HG03175 (cell line): ENCODE measurements at regions not wholly inside any gene's neighbourhood (a gene's known extent, or its start where the extent isn't known, plus 50 kb on each side); places are given as distances from the start of the nearest gene placed in this dataset.

ENCODE experiments used
- ATAC-seq: cut with Tn5 transposase; IDR thresholded peaks from one replicate; pipeline ENCODE4 v1.9.1; 2021; ENCODE audit warnings: mild to moderate bottlenecking, moderate library complexity; ENCODE audit not compliant: unreplicated experiment

DNA sequence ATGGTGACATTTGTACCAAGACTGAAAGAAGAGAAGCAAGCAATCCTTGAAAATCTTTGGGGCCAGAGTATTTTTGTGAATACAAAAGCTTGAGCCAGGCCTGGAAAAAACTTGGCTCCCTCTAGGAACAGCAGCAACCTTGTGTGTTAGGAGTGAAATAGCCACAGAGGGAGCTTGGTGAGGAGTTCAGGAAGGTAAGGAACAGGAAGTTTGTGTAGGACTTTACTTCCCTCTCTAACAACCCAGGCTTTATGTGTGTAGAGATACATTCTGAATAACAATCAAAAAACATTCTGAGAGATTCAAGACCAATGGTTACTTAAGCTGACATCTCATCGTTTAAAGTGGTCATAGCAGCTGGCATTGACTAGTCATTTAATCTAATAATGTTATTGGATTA lies 668.5 kb downstream of the PCDH18 start:
- no peak for ATAC-seq

DNA sequence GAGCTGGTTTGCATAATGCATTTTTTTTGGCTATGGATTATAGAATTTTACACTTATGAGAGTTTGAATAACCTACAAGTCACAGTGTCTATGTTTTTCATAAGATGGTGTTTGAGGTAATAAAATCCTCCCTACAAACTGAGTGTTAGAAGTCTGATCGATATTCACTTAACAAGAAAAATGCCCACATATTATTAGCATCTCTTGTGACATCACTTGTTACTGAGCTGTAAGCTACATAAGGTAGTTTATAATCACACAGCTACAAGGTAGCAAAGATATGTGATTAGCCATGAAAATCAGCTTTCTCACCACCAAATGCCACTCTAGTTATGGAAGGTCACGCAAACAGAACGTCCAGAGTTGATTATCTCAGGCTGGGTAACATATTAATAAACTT lies 669.6 kb downstream of the PCDH18 start:
- no peak for ATAC-seq

DNA sequence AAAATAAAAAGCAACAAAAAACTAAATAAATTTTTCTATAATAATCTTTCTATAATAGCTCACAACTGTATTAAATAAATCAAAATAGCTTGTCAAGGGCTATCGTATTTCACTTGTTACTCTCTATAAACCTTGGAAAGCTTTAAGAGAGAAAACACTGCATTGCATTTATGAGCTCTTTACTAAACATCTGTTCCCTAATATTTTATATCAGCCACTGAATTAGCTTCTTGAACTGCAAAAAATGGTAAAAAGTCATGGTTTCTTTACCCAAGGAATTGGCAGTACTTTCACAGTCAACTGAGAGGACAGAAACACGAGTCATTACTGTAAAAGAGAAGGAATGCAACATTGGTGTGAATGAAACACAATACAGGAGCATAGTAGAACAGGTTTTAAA lies 671.2 kb downstream of the PCDH18 start:
- no peak for ATAC-seq

DNA sequence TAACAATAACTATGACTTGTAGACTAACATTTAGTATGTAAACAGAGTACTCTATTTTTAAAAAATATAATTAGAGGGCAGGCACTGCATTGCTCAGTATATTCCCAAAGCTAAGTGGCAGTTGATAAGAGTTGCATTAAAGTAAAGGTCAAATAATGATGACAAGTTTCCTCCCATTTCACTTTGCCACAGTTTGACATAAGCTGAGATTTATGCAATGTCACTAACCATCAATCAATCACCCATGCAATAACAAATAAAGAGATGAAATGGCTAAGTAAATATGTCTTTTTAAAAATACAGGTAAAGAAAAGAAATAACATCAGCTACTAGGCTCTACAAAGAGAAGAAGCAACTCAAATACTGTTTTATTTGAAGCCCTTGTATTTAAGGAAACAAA lies 673.4 kb downstream of the PCDH18 start:
- ATAC-seq: no peak

DNA sequence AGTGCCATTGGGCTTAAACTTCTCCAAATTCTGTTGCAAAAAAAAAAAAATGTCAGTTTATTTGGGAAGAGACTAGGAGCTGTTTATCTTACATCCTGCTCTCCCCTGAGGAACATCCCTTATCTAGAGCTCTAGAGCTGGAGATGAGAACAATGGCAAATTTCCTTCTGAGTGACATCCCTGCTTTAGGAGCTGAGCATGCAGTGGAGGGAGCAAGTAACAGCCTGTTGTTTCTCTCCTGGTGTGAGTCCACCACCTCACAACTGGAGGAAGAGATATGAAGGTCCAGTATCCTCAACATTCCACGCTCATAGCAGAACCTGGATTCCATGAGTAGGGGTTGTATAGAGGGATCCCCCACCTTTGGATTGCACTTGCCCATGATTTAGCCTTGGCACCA lies 676.4 kb downstream of the PCDH18 start:
- no peak for ATAC-seq

DNA sequence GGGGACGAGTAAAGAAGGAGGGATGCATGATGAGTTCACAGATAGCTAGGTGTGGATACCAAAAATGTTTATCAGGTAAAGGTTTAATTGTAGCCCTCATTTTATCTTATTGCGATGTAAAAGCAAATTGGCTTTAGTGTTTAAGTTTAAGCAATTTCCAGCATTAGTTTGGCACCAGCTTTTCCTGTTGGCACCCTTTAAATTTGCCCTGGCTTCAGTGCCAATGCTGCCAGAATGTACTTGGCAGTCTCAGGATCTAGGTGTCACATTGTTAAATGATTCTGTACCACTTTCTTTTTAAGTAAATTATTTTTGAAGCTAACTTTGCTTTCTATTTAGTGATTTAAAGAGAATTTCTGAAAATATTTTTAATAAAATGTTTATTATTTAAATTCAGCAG lies 681.8 kb downstream of the PCDH18 start:
- no peak for ATAC-seq

DNA sequence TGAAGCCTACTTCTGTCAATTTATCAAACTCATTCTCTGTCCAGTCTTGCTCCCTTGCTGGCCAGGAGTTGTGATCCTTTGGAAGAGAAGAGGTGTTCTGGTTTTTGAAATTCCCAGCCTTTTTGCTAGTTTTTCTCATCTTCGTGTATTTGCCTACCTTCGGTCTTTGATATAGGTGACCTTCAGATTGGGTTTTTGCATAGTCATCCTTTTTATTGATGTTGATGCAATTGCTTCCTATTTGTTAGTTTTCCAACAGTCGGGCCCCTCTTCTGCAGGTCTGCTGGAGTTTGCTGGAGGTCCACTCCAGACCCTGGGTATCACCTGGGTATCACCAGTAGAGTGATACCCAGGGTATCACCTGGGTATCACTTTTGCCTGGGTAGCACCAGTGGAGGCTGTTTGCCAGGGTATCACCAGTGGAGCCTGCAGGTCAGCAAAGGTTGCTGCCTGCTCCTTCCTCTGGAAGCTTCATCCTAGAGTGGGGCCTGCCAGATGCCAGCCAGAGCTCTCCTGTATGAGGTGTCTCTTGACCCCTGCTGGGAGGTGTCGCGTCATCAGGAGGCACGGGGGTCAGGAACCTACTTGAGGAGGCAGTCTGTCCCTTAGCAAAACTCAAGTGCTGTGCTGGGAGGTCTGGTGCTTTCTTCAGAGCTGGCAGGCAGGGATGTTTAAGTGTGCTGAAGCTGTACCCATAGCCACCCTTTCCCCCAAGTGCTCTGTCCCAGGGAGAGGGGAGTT lies 684.2 kb downstream of the PCDH18 start:
- ATAC-seq: no peak

DNA sequence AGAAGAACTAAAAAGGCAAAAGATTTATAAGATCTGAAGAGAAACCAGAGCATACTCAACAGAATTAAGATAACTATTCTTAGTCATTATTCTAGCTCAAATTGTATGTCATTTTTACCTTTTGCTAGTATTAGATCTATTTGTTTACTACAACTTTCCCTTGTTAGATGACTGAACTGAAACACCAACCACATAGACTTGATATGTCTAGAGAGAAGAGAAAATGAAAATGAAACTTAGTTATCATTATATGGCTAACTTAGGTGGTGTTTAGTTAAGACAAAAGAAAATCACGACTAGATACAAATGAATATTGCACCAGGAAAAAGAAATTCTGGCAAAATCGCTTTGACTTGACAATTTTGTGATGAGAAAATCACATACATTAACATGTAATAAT lies 690.8 kb downstream of the PCDH18 start:
- peak; percentile 64 for ATAC-seq

DNA sequence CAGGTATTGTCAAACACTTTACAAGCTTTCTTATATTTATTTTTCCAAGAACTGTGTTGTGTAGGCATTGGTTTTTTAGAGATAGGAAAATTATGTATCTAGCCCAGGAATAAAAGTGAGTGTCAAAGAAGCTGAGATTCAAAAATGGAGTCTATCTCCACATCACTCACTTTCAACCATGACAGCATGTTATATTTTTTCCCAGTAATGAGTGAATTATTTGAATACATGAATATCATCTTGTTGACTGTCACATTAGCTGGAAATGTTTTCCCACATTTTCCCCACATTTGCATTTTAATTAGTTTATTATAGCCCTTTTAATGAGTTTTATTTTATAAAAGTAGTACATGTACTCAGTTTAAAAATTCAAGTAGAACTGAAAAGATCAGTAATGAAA lies 693.7 kb downstream of the PCDH18 start:
- ATAC-seq: no peak

DNA sequence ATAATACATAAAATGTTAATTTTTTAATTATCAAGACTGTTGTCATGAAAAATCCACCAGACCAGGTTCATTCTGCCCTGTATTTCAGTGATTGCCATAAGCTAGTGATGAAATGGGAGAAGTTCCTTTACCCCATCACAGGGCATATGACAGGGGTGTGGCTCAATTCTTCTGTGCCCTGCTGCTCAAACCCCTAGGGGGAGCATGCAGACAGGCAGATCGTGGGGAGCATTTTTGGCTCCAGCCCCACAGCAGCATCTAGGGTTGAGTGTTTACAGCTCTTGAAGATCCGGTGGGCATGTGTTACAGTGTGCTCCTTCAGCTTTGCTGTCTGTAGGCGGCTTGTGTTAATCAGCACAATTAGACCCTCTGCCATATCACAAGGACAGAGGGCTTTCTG lies 700.7 kb downstream of the PCDH18 start:
- no peak for ATAC-seq

DNA sequence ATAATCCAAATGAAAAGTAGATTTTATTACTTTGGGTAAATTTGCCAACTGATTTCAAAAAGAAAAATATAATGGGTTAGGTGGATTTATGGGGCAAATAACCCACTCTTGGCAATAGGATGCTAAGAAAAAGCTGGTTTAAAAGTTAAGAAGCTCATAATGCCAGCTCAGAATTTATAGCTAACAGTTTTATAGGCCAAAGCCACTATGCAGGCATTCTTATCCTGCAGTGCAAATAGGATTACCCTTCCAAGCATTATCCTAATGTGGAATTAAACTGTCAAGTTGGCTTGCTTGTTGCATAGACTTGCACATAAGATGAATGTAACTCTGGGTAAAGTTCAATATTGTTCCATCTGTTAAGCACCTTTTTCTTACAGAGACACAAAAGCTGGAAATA lies 703.0 kb downstream of the PCDH18 start:
- ATAC-seq: no peak

DNA sequence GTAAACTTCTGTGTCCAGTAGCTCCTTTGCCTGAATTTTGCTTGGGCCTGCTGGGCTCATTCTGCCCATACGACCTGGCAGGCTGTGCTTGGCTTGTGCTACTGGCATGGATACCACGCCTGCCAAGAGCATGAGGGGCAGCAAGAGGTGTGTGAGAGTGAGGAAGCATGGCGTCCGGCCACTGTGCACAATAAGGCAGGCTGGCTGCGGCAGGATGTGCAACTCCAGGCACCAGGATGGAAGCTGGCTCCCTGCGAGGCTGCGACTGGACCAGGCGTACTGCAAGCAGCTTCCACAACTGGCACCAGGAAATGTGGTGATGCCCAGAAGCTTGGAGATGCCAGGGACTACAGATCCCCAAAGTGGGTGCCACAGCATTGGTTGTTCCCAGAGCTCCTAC lies 709.3 kb downstream of the PCDH18 start:
- no peak for ATAC-seq

DNA sequence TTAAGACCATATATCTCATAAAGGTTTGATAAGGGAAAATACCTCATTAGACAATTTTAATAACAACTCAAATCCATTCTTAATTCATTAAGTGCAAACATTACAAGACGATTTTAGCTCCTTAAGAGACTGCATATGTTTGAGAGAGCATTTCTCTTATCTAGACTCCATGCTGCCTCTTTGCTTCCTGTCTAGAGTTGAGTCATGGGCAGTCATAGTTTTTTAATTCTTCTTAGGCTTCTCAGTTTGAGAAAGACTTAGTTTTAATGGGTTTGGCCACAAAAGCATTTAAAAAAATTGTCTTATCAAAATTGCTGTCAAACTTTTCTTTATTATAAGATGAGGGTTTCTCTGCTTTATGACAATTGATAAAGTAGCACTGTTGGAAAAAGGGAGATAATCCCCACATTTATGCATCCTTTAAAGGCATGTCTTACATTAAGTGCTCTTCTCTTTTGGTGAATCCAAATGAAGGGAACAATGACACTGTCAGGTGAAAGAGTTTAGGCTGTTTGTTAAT lies 713.4 kb downstream of the PCDH18 start:
- no peak for ATAC-seq

DNA sequence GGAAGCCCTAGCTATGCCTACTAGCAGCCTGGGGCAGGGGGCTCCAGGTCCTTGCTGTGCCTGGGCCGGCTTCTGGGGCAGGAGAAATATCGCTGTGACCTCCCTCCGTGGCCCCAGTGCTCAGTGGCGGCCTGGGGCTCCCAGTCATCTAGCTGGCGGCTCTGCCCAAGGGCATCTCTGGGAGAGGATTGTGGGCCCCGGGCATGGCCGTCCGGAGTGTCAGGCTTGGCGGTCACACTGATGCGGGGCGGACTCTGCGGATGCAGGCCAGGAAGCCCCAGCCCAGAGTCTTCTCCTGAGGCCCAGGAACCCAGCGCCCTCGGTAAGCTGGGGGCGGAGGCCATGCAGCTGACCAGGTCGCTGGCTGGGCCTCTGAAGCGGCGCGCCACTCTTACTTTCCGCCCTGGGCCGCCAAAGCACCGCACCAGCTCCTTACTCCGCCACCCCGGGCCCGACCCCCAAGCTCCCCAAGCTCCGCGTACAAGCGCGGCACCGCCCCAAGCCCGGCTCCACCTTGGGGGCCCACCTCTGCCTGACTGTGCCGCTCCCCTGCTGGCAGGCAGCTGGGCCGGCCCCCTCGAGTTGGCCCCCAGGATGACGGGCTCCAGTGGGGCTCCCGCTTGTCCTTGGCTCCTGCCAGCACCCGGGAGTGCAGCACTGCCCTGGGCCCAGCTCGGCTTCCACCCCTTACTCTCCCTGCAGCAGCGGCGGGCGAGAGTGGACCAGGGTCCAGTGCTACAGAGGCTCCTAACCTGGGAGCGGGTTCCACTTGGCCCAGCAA lies 720.0 kb downstream of the PCDH18 start:
- no peak for ATAC-seq

DNA sequence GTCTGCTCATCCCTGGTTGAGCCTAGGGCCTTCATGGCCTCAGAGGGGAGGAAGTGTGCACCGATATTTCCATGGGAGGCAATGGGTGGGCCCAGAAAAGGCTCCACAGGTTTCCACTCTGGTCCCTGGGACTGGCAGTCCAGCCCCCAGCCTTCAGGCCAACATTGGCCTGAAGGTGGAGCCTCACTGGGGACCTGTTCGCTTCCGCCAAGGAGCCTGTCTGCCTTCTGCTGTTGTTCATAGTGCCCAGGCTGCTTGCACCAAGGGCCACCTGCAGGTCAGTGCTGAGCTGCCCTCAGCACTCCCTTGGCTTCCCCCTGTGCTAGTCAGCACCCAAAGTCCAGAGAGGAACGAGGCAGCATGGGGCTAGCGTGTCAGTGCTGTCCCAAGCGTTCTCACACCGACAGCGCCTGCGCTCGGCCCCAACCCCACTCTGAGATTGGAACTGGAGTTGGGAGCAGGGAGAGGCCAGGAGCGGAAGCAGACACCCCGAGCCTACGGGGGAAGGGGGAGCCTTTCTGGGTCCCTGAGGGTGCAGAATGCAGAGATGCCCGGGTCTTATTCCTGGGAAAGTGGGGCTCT lies 720.7 kb downstream of the PCDH18 start:
- no peak for ATAC-seq

DNA sequence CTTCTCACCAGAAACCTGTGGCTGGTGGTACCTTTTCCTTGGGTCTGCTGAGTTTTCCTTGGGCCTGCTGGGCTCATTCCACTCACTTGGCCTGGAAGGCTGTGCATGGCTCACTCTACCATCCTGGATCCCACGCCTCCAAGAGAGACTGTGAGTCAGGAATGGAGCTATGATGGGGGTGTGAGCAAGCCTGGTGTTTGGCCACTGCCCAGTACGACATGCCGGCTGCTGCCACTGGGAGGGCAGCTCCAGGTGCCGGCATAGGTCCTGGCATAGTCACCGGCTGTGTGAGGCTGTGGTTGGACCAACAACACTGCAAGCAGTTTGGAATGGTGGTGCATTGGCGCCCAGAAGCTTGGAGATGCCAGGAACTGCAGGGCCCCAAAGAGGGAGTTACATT lies 721.7 kb downstream of the PCDH18 start:
- no peak for ATAC-seq

DNA sequence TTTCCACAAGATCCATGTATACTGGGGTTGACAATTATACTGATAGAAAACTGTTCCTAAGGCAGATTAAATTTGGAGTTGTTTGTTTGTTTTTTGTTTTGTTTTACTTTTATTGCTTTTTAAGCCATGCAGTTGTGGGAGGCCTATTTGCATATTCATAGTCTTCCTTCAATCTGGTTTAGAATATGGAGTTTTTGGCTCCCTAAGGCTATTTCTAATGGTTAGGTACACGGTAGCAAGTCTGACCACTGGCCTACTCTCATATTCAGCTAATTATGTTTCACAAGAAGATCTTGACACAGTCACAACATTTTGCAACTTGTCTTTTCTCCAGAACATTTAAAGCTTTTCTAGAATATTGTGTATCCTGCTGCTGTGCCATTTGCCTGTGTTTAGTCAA lies 725.5 kb downstream of the PCDH18 start:
- no peak for ATAC-seq

DNA sequence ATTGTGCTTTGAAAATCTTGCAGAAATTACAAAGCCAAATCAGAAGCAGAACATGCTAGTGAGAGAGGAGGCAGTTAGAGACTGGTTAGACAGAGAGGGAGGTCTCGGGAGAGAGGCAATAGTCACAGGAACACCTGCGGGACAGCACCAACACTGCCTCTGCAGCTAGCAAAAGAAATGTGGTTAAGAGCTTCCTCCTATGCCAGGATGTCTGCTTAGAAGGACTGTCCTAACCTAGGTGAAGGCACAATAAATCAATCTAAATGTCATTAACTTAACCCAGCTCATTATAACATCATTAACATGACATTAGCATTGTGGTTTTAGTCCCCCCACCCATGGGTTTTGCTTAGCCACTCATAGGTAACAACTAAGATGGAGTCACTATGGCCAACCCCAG lies 726.7 kb downstream of the PCDH18 start:
- no peak for ATAC-seq

DNA sequence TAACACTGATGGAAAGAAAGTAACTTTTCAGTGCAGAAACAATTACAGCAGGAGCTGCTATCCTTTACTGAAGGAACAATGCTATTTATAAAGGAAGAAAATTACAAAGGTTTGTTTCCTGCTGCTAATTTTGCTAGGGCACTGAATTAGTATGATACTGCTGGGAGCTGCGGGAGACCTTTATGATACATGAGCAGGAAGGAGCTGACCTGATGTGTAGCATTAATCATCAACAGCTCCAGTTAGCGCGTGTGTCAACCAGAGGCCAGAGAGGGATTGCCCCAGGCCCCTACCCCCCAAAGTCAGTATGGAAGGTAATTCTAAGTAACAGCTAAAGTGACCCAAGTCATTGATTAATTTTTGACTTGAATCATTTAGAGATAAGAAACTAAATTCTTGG lies 728.9 kb downstream of the PCDH18 start:
- no peak for ATAC-seq

DNA sequence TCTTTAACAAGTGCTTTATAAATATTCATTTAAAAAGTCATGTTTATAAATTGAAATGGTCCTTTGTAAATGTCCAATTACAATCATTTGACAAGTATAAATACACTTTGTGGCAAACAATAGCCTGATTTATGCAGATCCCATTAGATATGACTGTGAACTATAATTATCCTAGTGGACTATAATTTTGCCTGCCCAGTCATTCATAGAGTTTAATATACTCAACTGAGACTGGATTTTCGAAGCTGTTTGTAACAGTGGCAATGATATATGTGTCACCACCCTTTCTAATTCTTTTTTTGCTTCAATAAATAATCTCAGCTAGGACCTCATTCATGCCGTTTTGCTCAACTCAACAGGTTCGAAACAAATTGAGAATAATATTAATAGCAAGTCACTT lies 732.0 kb downstream of the PCDH18 start:
- ATAC-seq: no peak

DNA sequence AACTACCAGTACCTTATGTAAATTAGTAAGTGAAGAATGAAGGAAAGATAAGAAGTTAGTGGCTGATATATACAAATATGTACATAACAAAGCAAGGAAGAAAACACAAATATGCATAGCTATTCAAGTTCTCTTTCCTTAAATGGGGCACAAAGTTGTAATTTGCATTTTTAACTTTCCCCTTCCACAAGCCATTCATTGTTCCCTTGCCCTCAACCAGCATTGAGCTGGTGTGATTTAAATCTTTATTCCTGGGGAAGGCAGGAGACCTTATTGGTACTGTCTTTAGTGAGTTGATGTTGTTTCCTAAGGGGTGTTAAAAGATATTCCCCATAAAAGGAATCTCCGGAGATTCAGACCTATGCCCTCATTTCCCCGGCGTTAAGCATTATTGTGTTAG lies 735.3 kb downstream of the PCDH18 start:
- ATAC-seq: no peak

DNA sequence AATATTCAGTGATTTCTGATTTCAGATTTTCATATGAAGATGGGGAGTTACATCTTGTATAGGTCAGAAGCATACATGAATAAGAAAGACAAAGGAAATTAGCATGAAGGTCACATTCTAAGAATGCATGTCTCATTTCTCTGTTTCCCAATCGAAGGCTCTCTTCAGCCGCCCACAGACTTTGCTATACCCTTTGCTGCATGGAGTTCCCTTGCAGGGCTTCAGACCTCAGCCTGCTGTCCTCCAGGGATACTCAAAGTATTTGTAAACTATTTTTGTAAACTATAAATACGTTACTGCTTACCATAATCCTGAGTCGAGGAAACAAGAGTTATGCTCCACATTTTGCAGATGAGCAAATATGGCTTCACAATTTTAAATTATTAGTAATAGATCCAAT lies 738.4 kb downstream of the PCDH18 start:
- ATAC-seq: no peak
